Activated T-helper 1 cell treated with Interleukin-2 at 50 U/mL for 16 hours (primary cell): ENCODE measurements at regions not wholly inside any gene's neighbourhood (a gene's known extent, or its start where the extent isn't known, plus 50 kb on each side); places are given as distances from the start of the nearest gene placed in this dataset.
"Not testable (repeated sequence)": the region's sequence is repeated elsewhere in the genome, so short reads cannot be mapped to it uniquely, and the experiment has no call there.

Experiments
- DNase-seq: peaks from one replicate; pipeline ENCODE4 v3.0.0-alpha.2; 2020; ENCODE audit warnings: low read depth

DNA sequence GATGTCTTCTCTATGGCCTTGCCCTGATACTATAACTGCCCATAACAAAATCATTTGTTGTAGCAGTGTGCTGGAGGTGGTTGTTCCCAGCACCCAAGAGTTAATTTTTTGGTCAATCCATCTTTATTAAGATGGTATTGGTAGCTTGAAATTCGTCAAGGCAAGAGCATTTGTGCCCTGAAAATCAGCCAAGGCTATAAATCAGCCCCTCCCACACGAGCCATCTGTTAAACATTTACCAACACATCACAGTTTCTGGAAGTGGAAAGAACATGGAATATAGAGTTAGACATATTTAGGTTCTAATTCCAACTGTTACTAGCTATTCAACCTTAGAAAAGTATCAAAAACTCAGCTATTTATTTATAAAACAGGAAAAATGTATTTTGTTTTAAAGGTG lies 888.4 kb upstream of the GJE1 start:
- no peak for DNase-seq

DNA sequence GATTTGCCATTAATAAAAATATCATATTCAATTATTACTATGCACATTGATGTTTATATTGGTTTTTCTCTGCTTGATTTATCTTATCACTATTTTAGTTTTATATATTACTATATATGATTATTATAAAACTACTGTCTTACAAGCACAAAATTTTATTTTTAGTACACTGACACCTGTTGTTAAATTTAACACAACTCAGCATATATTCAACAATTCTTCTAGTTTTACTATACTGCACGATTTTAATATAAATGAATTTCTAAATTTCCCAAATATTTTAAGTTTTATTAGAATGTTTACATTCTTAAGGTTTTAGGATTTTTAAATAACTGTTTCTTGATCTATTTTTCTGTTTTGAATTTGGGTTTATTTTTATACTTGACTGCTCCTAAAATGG lies 889.8 kb upstream of the GJE1 start:
- no peak for DNase-seq

DNA sequence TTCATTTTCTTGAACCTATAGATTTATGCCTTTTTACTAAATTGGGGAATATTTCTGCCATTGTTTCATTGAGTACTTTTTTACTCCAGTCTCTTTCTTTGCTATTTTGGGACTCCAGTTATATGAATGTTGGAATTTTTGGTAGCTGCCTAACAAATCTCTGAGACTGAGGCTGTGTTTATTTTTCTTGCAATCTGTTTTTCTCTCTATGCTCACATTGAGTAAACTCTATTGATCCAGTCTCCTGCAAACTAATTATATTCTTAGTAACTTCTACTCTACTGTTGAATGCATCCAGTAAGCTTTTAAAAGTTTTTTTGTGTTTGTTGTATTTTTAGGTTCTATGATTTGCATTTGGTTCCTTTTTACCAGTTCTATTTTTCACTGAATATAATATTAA lies 903.4 kb upstream of the GJE1 start:
- no peak for DNase-seq

DNA sequence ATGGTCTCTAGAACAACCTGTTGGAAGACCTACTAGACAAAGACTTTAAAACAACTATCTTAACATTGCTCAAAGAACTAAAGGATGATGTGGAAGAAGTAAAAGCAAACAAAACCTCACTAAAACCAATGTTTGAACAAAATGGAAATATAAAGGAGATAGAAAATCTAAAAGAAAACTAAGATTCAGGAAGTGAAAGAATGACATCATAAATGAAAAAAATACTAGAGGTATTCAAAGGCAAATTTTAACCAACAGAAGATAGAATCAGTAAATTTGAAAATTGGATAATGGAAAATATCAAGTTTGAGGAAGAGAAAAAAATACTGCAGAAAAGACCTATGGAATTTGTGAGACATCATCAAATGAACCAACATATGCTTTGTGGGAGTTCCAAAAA lies 914.1 kb upstream of the GJE1 start:
- no peak for DNase-seq

DNA sequence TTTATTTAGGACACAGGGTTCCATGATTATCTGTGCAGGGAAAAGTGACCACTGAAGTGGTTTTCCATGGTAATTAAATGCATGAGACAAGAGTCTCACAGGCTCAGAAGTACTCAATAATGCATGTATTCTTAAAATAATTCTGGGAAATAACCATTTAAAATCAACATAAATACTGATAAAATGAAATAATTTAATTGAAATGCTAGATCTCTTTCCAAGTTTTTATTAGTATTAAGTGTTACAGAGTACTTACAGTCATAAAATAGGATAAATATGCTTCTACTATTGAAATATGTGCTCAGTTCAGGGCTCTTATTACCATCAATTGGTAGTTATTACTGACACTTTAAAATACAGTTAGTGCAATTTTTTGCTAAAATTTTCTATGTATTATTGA lies 916.0 kb upstream of the GJE1 start:
- no peak for DNase-seq

DNA sequence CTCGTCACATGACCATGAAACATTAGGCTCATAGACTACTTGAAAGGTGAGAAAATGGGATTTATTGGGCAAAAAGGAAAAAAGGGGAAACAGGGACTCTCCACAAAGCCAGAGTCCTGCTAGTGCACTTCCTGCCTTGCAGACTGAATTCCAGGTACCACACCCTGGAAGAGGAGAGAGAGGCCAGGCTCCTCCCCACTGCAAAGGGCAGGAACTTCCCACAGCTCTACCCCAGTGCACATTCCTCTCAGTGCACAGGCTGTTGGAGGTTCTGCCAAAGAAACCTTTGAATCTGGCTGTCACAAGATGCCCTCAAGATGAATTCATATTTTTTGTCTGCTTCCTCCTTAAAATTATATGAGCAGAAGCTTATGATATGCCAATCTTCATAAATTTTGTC lies 920.4 kb upstream of the GJE1 start:
- DNase-seq, result no peak

- DNase-seq, result no peak
Observed at GRCh38 chr6:141211845-141212244, 920.9 kb upstream of the GJE1 start.

DNA sequence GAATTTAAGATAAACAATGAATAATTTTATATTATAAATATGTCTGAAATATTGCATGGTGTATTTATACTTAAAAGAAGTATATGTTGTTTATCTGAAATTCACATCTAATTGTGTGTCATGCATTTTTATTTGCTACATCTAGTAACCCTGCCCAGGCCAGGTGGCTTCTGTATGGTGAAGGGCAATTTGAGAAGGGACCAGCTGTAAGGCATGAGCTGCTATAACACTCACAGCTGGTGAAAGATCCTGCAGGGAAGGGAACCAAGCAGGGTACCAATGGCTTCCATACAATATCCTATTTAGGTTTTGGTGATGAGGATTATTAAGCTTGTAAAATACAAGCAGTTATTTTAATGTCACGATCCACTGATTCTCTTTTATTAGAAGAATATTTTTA lies 921.8 kb upstream of the GJE1 start:
- no peak for DNase-seq

DNA sequence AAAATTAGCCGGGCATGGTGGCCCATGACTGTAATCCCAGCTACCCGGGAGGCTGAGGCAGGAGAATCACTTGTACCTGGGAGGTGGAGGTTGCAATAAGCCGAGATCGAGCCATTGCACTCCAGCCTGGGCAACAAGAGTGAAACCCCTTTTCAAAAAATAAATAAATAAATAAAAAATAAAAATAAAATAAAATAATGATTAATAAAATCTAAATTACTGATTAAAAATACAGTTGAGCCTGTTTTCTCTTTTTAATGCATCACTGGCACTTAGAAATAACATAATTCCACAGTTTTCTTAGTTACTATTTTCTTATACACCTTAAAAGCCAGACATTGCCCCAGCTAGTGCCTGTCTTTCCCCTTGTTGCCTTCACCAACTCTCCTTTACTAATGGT lies 922.8 kb upstream of the GJE1 start:
- no peak for DNase-seq

DNA sequence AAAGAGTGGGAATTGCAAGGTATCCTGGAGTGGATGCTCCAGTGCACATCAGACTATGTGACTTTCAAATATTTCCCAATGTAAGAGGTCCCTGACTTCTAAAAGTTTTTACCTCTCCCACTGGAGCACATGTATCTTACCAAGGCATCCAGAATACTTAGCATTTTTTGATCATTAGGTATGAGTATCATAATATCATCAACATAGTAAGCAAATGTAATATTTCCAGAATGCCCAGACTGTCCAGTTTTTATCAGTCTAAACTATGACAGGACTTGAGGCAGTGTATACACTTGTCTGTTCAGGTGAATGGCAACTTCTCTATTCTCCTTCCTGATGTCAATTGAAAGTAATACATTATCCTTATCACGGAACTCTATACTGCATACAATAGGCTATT lies 924.6 kb upstream of the GJE1 start:
- DNase-seq, result no peak

GRCh38 chr6:141203902-141204575 lies 928.7 kb upstream of the GJE1 start:
- DNase-seq, result no peak

DNA sequence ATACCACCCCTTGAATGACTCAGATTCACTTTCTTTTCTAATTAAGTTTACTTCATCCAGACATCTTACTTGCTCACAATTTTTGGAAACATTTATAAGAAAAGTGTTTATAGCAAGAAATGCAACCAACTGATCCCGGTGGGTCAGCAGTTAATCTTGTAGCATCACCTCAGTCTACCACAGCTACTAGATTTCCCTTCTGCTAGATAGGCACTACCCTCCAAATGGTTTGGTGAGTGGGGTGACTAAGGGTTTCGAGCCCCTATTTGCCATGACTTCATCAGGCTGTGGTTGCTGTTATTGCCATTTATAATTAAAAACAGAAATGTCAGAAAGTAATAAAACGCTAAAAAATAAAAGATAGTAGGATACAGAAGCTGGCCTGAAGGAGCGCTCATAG lies 930.1 kb upstream of the GJE1 start:
- no peak for DNase-seq

- no peak for DNase-seq
Observed at GRCh38 chr6:141199074-141199473, 933.7 kb upstream of the GJE1 start.

GRCh38 chr6:141195251-141195832 lies 937.4 kb upstream of the GJE1 start:
- no peak for DNase-seq

DNA sequence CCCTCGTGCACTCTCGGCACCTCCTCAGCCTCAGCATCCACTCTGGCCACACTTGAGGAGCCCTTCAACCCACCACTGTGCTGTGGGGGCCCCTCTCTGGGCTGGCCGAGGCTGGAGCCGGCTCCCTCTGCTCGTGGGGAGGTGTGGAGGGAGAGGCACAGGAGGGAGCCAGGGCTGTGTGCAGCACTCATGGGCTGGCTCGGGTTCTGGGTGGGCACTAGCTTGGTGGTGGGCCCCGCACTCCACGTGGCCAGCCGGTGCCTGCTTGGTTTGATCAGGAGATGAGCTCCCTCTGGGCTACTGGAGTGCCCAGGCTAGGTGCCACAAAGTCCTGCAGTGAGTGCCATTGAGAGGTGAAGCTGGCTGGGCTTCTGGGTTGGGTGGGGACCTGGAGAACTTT lies 949.4 kb upstream of the GJE1 start:
- DNase-seq, result no peak

DNA sequence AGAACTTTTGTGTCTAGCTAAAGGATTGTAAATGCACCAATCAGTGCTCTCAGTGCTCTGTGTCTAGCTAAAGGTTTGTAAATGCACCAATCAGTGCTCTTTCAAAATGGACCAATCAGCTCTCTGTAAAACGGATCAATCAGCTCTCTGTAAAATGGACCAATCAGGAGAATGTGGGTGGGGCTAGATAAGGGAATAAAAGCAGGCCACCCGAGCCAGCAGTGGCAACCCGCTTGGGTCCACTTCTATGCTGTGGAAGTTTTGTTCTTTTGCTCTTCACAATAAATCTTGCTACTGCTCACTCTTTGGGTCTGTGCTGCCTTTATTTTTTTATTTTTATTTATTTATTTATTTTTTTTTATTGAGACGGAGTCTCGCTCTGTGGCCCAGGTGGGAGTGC lies 957.3 kb upstream of the GJE1 start:
- not testable (repeated sequence) for DNase-seq

- no peak for DNase-seq
Observed at GRCh38 chr6:141174932-141175331, 957.8 kb upstream of the GJE1 start.

DNA sequence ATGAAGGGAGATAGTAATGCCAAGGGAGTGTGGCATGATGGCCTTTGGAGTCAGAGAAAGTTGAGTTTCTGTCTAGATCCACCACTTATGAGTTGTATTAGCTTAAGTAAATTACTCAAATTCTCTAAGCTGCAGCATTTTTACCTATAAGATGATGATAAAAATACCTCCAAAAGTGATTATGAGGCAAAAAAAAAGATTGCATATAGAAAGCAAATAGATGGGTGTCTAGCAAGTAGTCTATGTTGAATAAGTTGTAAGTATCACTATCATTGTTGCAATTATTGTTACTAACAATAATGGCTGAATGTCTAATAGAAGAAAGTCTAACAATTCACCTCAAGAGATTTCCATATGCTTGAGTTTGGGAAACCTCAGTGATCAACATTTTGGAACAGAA lies 959.2 kb upstream of the GJE1 start:
- DNase-seq, result no peak

GRCh38 chr6:141169419-141169818 lies 963.3 kb upstream of the GJE1 start:
- no peak for DNase-seq

- DNase-seq, result no peak
Observed at GRCh38 chr6:141167945-141168344, 964.8 kb upstream of the GJE1 start.

- DNase-seq, result no peak
Observed at GRCh38 chr6:141165002-141165665, 967.6 kb upstream of the GJE1 start.

GRCh38 chr6:141164042-141164743 lies 968.5 kb upstream of the GJE1 start:
- no peak for DNase-seq

DNA sequence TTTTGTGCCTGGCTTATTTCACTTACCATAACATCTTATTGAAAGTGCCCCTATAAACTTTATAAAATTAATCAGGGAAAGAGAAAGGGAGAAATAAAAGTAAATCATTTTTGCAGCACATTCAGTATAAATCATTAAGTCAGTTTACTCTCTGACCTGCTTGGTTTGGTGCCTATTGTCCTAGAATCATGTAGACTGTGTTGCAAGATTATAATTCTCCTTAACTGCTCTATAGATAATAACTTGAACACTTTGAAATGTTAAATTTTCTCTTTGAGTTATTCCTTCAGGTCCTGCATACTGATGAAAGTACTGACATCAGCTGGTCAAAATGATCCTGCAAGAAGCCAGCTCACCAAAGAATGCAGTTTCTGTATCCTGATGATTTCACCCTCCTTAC lies 969.6 kb upstream of the GJE1 start:
- no peak for DNase-seq
